Naive thymus-derived CD8-positive, alpha-beta T cell (primary cell): ENCODE measurements at regions not wholly inside any gene's neighbourhood (a gene's known extent, or its start where the extent isn't known, plus 50 kb on each side); places are given as distances from the start of the nearest gene placed in this dataset.

Experiments
- ATAC-seq, 2 donors: fragments of 150-1000 bp; cut with Tn5 transposase in 1 of 2; sonication (Bioruptor Pico), chemical (Tn5 transposase) in 1 of 2; 1 replicate in 1 of 2; 2 replicates in 1 of 2; pipeline ENCODE4 v1.10.0; 2021; ENCODE audit warnings: mild to moderate bottlenecking in 2 of 2, moderate library complexity in 2 of 2
- POLR2A ChIA-PET: fragments of 350-600 bp; sonication (Branson Sonifier 250); formaldehyde crosslinking; loops from one replicate; lab custom pipeline; 2021; ENCODE audit warnings: antibody characterized with exemption; lab: Charles Lee
- DNase-seq, 10 donors: peaks; one replicate each; pipeline versions ENCODE4 v3.0.0 to v3.0.0-alpha.2; 2020 to 2022
- H3K27ac Mint-ChIP-seq, 10 donors: one replicate each; pipeline ENCODE4 v1.8.0; 2020 to 2022; ENCODE audit warnings: mild to moderate bottlenecking in 10 of 10, mixed read lengths in 10 of 10, moderate library complexity in 4 of 10, inconsistent platforms in 1 of 10
- H3K27me3 Mint-ChIP-seq, 5 donors: one replicate each; pipeline ENCODE4 v1.8.0; 2021 to 2022; ENCODE audit warnings: mixed read lengths in 5 of 5
- H3K36me3 Mint-ChIP-seq, 3 donors: one replicate each; pipeline ENCODE4 v1.8.0; 2020 to 2022; ENCODE audit warnings: mixed read lengths in 3 of 3, mild to moderate bottlenecking in 2 of 3, inconsistent platforms in 1 of 3
- H3K4me1 Mint-ChIP-seq, 4 donors: one replicate each; pipeline ENCODE4 v1.8.0; 2021 to 2022; ENCODE audit warnings: mixed read lengths in 4 of 4
- H3K4me3 Mint-ChIP-seq, 10 donors: one replicate each; pipeline ENCODE4 v1.8.0; 2020 to 2022; ENCODE audit warnings: mild to moderate bottlenecking in 10 of 10, mixed read lengths in 10 of 10, moderate library complexity in 6 of 10, inconsistent platforms in 1 of 10
- H3K9me3 Mint-ChIP-seq, 9 donors: one replicate each; pipeline ENCODE4 v1.8.0; 2020 to 2022; ENCODE audit warnings: mixed read lengths in 9 of 9, mild to moderate bottlenecking in 3 of 9, inconsistent platforms in 1 of 9, moderate library complexity in 1 of 9

DNA sequence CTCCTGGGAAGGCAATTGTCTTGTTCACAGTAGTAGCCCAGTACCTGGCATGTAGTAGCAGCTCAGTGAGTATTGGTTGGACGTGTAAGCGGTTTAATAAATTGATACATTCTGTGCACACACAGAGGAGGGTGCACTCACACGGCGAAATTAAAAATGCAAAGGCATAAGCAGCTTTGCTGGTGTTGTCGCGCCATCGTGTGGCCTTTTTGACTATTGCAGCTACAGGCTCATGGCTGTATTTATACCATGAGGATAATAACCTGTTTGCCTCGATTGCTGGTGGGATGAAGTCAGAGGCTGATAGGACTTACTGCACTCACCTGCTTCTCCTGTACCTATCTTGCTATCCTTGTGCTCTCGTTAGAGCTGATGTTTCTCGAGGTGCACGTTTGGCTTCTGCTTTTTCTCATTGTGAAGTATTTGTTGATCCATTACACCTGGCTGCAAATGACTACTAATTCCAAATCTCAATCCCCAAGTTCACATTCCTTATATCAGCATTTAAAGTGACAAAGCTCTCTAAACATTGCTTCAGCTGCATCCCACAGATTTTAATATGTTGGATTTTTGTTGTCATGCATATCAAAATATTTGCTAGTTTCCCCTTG lies 61.5 kb downstream of the TBXT start:
- Mint-ChIP-seq H3K36me3 (peaks cover 0 to 11% (median 0%) of the 10 kb centered on the region in 3 donors), H3K4me3 (peak overlapping the region in 4 of 10 donors; percentile 16 to 62 (median 32)), H3K27ac (no peak overlapping the region), H3K4me1 (peaks cover 0 to 6% (median 4%) of the 10 kb centered on the region in 4 donors), H3K9me3 (peaks cover 0 to 20% (median 8%) of the 10 kb centered on the region in 9 donors), H3K27me3 (peaks cover 8 to 28% (median 14%) of the 10 kb centered on the region in 5 donors)
- DNase-seq: peak in 9 of 10 donors; percentile 12 to 62 (median 41)
- POLR2A ChIA-PET: no interaction called here
- ATAC-seq: peak in 1 of 2 donors; percentile 54

DNA sequence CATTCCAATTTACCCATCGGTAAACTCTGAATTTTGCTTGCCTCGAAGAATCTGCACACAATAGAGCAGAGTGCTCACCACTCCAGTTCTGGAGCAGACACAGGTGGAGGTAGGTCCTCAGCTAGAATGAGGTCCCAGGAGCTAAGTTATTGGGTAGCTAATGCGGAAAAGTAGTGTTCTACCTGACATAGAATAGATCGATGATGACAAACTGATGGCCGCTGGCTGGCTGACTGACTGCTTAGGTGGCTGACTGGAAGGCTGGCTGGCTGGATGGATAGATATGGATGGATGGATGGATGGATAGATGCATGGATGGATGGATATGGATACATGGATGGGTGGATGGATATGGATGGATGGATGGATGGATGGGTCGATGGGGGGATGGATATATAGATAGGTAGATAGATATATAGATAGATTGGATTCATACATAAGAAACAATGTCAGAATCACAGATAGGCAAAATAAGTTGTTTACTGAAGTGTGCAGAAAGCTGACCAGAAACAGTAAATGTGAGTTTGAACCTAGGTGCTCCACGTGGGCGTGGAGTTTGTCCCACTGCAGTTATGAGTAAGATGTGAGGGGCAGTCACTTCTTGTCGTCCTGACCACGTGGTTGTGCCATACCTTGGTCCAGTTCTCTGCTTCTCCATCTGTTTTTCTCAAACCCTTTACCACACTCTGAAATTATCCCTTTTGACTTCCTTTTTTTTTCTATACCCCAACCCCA lies 62.1 kb downstream of the TBXT start:
- H3K27ac Mint-ChIP-seq: peak overlapping the region in 1 of 10 donors; percentile 1
- ATAC-seq (no peak), DNase-seq (no peak)
- peaks cover 8 to 22% (median 12%) of the 10 kb centered on the region in 5 donors for H3K27me3 Mint-ChIP-seq
- POLR2A ChIA-PET: no interaction called here
- peaks cover 0 to 27% (median 13%) of the 10 kb centered on the region in 9 donors for H3K9me3 Mint-ChIP-seq
- H3K4me1 Mint-ChIP-seq: peaks cover 0 to 6% (median 4%) of the 10 kb centered on the region in 4 donors
- H3K4me3 Mint-ChIP-seq: peak overlapping the region in 2 of 10 donors; percentile 34 to 62
- peaks cover 0 to 15% (median 0%) of the 10 kb centered on the region in 3 donors for H3K36me3 Mint-ChIP-seq

DNA sequence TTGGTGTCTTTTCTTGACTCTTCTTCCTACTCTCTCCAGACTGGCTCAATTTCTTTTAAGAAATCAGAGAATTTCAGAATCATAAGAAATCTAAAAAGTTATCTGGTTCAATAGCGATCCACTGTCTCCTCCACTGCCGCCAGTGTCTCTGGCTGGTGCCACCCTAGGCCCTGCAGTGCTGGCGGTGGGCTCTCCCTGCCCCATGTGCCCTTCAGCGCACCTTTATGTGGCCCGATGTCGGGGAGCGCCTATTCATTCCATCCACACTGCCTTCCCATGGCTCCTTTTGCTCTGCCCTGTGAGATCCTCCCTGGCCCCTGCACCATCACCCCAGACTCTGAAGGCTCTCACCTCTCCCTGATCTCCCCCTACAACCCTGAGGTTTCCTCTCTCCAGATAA lies 62.8 kb downstream of the TBXT start:
- no peak overlapping the region for H3K27ac Mint-ChIP-seq
- no peak overlapping the region for H3K4me3 Mint-ChIP-seq
- peaks cover 0 to 6% (median 4%) of the 10 kb centered on the region in 4 donors for H3K4me1 Mint-ChIP-seq
- H3K9me3 Mint-ChIP-seq: peaks cover 0 to 27% (median 13%) of the 10 kb centered on the region in 9 donors
- no peak for ATAC-seq
- POLR2A ChIA-PET: no interaction called here
- no peak for DNase-seq
- H3K27me3 Mint-ChIP-seq: peaks cover 9 to 17% (median 10%) of the 10 kb centered on the region in 5 donors
- H3K36me3 Mint-ChIP-seq: peaks cover 0 to 15% (median 0%) of the 10 kb centered on the region in 3 donors

DNA sequence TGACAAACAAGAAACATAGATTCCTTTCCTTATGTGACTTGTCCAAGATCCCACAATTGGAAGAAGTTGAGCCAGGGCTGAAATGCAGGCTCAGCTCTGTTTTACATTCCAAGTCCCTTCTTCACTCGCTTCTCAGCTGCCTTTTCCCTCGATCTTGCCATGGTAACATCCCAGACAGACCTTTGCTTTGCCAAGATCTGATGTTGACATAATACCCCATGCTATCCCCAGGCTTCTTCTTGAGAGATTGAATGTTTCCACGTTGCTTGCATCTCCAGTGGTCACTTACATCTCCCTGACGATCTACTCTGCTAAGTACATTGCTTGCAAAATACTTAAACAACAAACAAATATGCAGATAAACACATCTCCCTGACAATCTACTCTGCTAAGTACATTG lies 63.5 kb downstream of the TBXT start:
- H3K4me3 Mint-ChIP-seq: no peak overlapping the region
- peaks cover 8 to 15% (median 12%) of the 10 kb centered on the region in 5 donors for H3K27me3 Mint-ChIP-seq
- H3K36me3 Mint-ChIP-seq: peaks cover 0 to 15% (median 0%) of the 10 kb centered on the region in 3 donors
- H3K9me3 Mint-ChIP-seq: peaks cover 0 to 27% (median 13%) of the 10 kb centered on the region in 9 donors
- peaks cover 0 to 6% (median 4%) of the 10 kb centered on the region in 4 donors for H3K4me1 Mint-ChIP-seq
- DNase-seq (no peak), ATAC-seq (no peak)
- H3K27ac Mint-ChIP-seq: no peak overlapping the region
- POLR2A ChIA-PET: no interaction called here

DNA sequence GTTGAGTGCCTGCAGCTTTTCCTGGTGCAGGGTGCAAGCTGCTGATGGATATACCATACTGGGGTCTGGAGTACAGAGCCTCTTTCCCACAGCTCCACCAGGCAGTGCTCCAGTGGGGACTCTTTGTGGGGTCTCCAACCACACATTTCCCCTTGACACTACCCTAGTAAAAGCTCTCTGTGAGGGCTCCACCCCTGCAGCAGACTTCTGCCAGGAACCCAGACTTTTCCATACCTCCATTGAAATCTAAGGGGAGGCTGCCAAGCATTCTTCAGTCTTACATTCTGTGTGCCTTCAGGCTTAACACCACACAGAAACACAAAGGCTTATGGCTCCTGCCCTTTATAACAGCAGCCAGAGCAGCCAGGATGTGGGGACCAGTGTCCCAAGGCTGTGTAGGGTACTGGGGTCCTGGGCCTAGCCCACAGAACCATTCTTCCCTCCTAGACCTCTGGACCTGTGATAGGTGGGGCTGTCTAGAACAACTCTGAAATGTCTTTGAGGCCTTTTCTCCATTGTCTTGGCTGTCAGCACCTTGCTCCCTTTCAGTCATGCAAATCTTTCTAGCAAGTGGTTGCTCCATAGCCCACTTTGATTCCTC lies 65.7 kb downstream of the TBXT start:
- ATAC-seq: no peak
- Mint-ChIP-seq H3K27ac (no peak overlapping the region), H3K36me3 (peaks cover 0 to 15% (median 0%) of the 10 kb centered on the region in 3 donors), H3K9me3 (peaks cover 0 to 27% (median 13%) of the 10 kb centered on the region in 9 donors), H3K4me1 (peaks cover 0 to 8% (median 6%) of the 10 kb centered on the region in 4 donors), H3K27me3 (peaks cover 12 to 32% (median 26%) of the 10 kb centered on the region in 5 donors), H3K4me3 (no peak overlapping the region)
- POLR2A ChIA-PET: no interaction called here
- DNase-seq: no peak

DNA sequence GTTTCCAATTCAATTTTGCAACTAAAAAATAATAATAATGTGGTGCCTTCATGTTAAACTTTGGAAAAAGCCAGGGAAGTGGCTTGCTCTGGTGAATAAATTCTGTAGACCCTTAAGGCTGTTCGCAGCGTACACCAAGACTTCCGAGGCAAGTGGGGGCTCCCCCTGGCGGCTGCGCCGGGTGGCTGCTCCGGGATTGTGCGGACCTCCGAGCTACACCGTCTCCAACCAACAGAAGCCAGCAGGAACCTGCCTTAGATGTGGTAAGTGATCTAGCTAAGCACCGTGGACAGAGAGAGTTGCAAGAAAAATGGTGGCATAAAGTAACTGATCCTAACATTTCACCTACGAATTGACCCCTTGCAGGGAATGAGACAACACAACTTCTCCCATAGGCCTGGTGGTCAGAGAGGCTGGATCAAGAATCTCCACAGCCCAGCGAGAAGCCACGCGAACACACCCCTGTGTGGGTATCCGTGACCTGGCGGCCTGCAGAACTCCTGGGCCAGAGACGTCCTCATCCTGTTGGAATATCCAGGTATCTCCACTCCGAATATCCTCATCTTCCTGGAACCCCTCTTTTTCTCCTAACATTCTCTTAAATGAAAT lies 69.6 kb downstream of the TBXT start:
- peaks cover 0 to 15% (median 3%) of the 10 kb centered on the region in 3 donors for H3K36me3 Mint-ChIP-seq
- peaks cover 0 to 3% (median 2%) of the 10 kb centered on the region in 4 donors for H3K4me1 Mint-ChIP-seq
- peaks cover 0 to 29% (median 12%) of the 10 kb centered on the region in 9 donors for H3K9me3 Mint-ChIP-seq
- peak overlapping the region in 1 of 10 donors; percentile 82 for H3K27ac Mint-ChIP-seq
- POLR2A ChIA-PET: no interaction called here
- ATAC-seq: peak in 1 of 2 donors; percentile 77
- H3K27me3 Mint-ChIP-seq: peaks cover 16 to 56% (median 39%) of the 10 kb centered on the region in 5 donors
- DNase-seq: peak in 8 of 10 donors; percentile 12 to 57 (median 41)
- H3K4me3 Mint-ChIP-seq: peak overlapping the region in 4 of 10 donors; percentile 16 to 63 (median 42)

DNA sequence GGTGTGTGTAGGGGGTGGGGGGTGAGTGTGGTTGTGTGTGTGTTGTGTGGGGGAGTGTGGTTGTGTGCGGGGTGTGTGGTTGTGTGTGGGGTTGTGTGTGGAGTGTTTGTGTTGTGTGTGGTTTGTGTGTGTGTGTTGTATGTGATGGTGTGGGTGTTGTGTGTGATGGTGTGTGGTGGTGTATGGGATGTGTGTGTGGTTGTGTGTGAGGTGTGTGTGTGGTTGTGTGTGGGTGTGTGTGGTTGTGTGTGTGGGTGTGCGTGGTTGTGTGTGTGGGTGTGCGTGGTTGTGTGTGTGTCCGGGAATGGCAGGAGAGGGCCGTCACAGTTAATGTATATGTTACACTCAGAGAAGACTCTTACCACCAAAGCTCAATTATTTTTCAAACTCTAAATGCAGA lies 79.8 kb downstream of the TBXT start:
- ATAC-seq: no peak
- no peak overlapping the region for H3K27ac Mint-ChIP-seq
- no peaks in the 10 kb centered on the region for H3K36me3 Mint-ChIP-seq
- no peak overlapping the region for H3K4me3 Mint-ChIP-seq
- POLR2A ChIA-PET: no interaction called here
- DNase-seq: no peak
- peaks cover 0 to 2% (median 0%) of the 10 kb centered on the region in 4 donors for H3K4me1 Mint-ChIP-seq
- peaks cover 8 to 30% (median 12%) of the 10 kb centered on the region in 5 donors for H3K27me3 Mint-ChIP-seq
- peaks cover 0 to 4% (median 0%) of the 10 kb centered on the region in 9 donors for H3K9me3 Mint-ChIP-seq

DNA sequence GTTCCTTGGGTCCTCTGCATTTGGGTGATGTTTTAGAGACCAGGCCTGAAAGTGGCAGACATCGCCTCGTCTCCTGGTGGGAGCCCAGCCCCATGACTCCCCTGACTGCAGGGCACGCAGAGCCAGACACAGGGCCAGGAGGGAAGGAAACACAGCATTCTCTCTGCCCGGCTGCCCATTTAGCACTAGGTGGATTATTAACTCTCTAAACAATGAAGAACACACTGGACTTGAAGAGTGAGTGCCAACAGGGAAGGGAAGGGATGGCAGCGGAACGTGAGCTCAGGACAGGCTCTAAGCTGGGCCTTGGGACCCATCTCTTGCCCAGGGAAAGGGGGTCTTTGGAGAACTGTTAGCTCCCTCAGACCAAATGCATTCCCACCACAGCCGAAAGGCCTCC lies 80.4 kb downstream of the TBXT start:
- Mint-ChIP-seq H3K4me1 (peaks cover 0 to 2% (median 0%) of the 10 kb centered on the region in 4 donors), H3K36me3 (no peaks in the 10 kb centered on the region), H3K4me3 (no peak overlapping the region), H3K9me3 (peaks cover 0 to 4% (median 0%) of the 10 kb centered on the region in 9 donors), H3K27me3 (peaks cover 8 to 30% (median 12%) of the 10 kb centered on the region in 5 donors), H3K27ac (no peak overlapping the region)
- POLR2A ChIA-PET: no interaction called here
- ATAC-seq: no peak
- DNase-seq: no peak

DNA sequence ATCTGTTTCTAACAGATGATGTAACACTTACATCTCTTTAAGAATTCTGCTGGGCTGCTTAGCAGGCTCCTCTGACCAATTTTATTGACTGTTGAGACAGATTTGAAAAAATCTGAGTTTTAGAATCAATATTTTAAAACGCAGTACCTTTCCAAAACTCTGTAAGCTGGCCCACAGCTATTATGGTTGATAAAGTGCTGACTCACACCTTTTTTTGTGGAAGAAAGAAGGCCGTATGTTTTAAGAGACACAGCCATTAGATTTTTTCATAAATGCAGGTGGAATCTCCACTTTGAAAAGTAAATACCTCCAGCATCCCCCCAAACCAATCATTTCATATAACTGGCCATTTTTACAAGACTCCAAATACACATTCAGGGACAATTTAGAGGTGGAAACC lies 82.2 kb downstream of the TBXT start:
- POLR2A ChIA-PET: no interaction called here
- Mint-ChIP-seq H3K36me3 (no peaks in the 10 kb centered on the region), H3K27me3 (peaks cover 4 to 30% (median 9%) of the 10 kb centered on the region in 5 donors), H3K4me3 (no peak overlapping the region), H3K27ac (no peak overlapping the region), H3K9me3 (no peaks in the 10 kb centered on the region), H3K4me1 (no peaks in the 10 kb centered on the region)
- DNase-seq: no peak
- no peak for ATAC-seq

DNA sequence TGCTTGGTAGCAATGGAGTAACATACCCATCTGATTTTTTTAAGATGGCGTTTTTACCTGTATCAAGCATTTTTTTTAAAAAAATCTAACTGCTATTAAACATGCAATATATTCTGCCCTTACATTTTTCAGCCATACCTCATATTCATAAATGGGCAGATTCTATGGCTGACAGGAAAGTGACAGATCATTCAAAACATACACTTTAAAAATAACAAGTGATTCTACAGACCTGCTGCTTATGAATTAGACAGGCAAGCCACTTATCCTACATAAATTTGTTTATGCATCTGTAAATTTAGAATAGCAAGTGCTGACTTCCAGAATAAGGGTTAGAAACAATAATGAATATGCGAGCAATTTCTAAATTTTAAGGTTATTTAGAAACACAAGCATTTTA lies 82.7 kb downstream of the TBXT start:
- DNase-seq: no peak
- Mint-ChIP-seq H3K9me3 (no peaks in the 10 kb centered on the region), H3K4me3 (no peak overlapping the region), H3K4me1 (no peaks in the 10 kb centered on the region), H3K36me3 (no peaks in the 10 kb centered on the region), H3K27me3 (peaks cover 4 to 30% (median 9%) of the 10 kb centered on the region in 5 donors), H3K27ac (no peak overlapping the region)
- POLR2A ChIA-PET: no interaction called here
- ATAC-seq: no peak

DNA sequence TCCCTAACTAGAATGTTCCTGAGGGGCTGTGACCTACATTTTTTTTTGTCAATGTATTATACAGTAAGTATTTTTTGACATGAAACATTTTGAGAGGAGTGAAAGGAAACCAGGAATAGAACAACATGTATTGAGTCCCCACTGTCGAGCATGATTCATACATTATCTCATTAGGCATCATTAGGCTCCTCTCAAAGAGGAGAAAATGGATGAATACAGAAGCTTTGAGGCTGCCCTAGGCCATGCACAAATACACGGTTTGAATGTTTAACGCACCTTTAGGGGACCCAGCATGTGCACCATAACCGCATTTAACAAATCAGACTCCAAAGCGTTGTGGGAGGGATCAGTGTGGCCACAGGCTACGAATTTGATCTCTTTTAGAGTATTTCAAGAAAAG lies 87.8 kb downstream of the TBXT start:
- POLR2A ChIA-PET: no interaction called here
- no peaks in the 10 kb centered on the region for H3K36me3 Mint-ChIP-seq
- H3K4me3 Mint-ChIP-seq: no peak overlapping the region
- no peak overlapping the region for H3K27ac Mint-ChIP-seq
- no peaks in the 10 kb centered on the region for H3K9me3 Mint-ChIP-seq
- no peaks in the 10 kb centered on the region for H3K4me1 Mint-ChIP-seq
- ATAC-seq (no peak), DNase-seq (no peak)
- H3K27me3 Mint-ChIP-seq: peaks cover 7 to 52% (median 10%) of the 10 kb centered on the region in 5 donors

DNA sequence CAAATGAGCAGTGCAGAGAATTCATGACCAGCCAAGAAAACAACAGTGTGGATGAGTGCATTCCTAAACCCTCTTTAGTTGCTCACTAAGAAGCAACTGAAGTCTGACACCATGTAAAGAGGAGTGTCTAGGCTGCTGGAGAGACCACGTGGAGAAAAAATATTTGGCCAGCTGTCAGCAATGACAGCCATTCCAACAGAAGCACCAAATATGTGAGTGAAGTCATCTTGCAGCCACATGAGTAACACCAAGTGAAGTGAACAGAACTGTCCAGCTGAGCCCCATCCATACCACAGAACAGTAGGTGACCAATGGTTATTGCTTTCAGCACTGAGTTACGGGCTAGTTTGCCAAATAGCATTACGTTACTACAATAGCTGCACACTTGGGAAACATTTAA lies 89.4 kb downstream of the TBXT start:
- Mint-ChIP-seq H3K9me3 (no peaks in the 10 kb centered on the region), H3K4me3 (no peak overlapping the region), H3K27ac (no peak overlapping the region), H3K36me3 (no peaks in the 10 kb centered on the region), H3K27me3 (peaks cover 3 to 44% (median 7%) of the 10 kb centered on the region in 5 donors), H3K4me1 (no peaks in the 10 kb centered on the region)
- no peak for DNase-seq
- POLR2A ChIA-PET: no interaction called here
- ATAC-seq: no peak
